ENCODE measurements at regions not wholly inside any gene's neighbourhood (a gene's known extent, or its start where the extent isn't known, plus 50 kb on each side); places are given as distances from the start of the nearest gene placed in this dataset.

- TF ChIP-seq POLR2A (IDR thresholded peaks at IDR 0.05; ENCODE audit: low read depth, low read length) (no peak), POLR2AphosphoS5 (IDR thresholded peaks at IDR 0.05; ENCODE audit: low read length) (no peak), ZBTB33 (IDR thresholded peaks at IDR 0.05) (no peak), FOXM1 (IDR thresholded peaks at IDR 0.05; ENCODE audit: low read depth, low read length) (no peak), CTCF (IDR thresholded peaks at IDR 0.05 in 2 of 3, conservative IDR thresholded peaks at IDR 0.05 in 1 of 3; ENCODE audit: control insufficient read depth in 2 of 3, extremely low read depth in 1 of 3, insufficient read depth in 1 of 3, low read depth in 3 of 3, low read length in 3 of 3) (no peak), DPF2 (IDR thresholded peaks at IDR 0.05) (no peak), SUPT20H (IDR thresholded peaks at IDR 0.05; ENCODE audit: borderline replicate concordance, control insufficient read depth, low read depth, low read length) (no peak), CEBPZ (IDR thresholded peaks at IDR 0.05; ENCODE audit: low read depth, low read length) (no peak), ELK1 (IDR thresholded peaks at IDR 0.05; ENCODE audit: low read depth, low read length) (no peak), ZBTB4 (CRISPR knock-in tag; IDR thresholded peaks at IDR 0.05) (no peak)
These were observed 54.8 kb upstream of the OSBPL8 start for GRCh38 chr12:76614364-76614763.
